ENCODE measurements at regions not wholly inside any gene's neighbourhood (a gene's known extent, or its start where the extent isn't known, plus 50 kb on each side); places are given as distances from the start of the nearest gene placed in this dataset.

- TF ChIP-seq E2F1 (CRISPR knock-in tag; IDR thresholded peaks at IDR 0.05) = peak; percentile 66
- TF ChIP-seq ZNF12 (CRISPR knock-in tag; IDR thresholded peaks at IDR 0.05) = peak; percentile 62
- TF ChIP-seq TFDP2 (CRISPR knock-in tag; IDR thresholded peaks at IDR 0.05) = peak; percentile 84
- 0 out of 2 replicates have a peak, but pooled peaks have one; percentile 49 for TF ChIP-seq REL (CRISPR knock-in tag; conservative IDR thresholded peaks at IDR 0.05)
- no peak for TF ChIP-seq PCBP1 (IDR thresholded peaks at IDR 0.05; ENCODE audit: borderline replicate concordance, low read depth, low read length)
- peak; percentile 88; the same call in 1 of the 2 replicates for TF ChIP-seq TOE1 (CRISPR knock-in tag; IDR thresholded peaks at IDR 0.05)
- TF ChIP-seq FOSL1 (CRISPR knock-in tag; IDR thresholded peaks at IDR 0.05; ENCODE audit: borderline replicate concordance) = no peak
- no peak for TF ChIP-seq RELA (CRISPR knock-in tag; IDR thresholded peaks at IDR 0.05)
- no peak for TF ChIP-seq ZNF296 (CRISPR knock-in tag; conservative IDR thresholded peaks at IDR 0.05)
- peak; percentile 94 for TF ChIP-seq MAF1 (CRISPR knock-in tag; IDR thresholded peaks at IDR 0.05; ENCODE audit: borderline replicate concordance)
- TF ChIP-seq GRHL1 (CRISPR knock-in tag; conservative IDR thresholded peaks at IDR 0.05) = no peak
- TF ChIP-seq RARG (CRISPR knock-in tag; IDR thresholded peaks at IDR 0.05; ENCODE audit: low read depth) = no peak
- no peak for TF ChIP-seq SUZ12 (IDR thresholded peaks at IDR 0.05; ENCODE audit: low read depth, low read length)
- peak; percentile 29; the same call in 1 of the 2 replicates for TF ChIP-seq HBP1 (CRISPR knock-in tag; IDR thresholded peaks at IDR 0.05; ENCODE audit: low read depth)
- 0 out of 2 replicates have a peak, but pooled peaks have one; percentile 33 for TF ChIP-seq ZNF512 (CRISPR knock-in tag; IDR thresholded peaks at IDR 0.05)
- no peak for TF ChIP-seq NR3C1 (CRISPR knock-in tag; IDR thresholded peaks at IDR 0.05)
- no peak for TF ChIP-seq SOX6 (IDR thresholded peaks at IDR 0.05)
- peak; percentile 73 for TF ChIP-seq SOX6 (CRISPR knock-in tag; IDR thresholded peaks at IDR 0.05)
- TF ChIP-seq ZC3H13 (CRISPR knock-in tag; IDR thresholded peaks at IDR 0.05) = no peak
- no peak for TF ChIP-seq IRX3 (CRISPR knock-in tag; IDR thresholded peaks at IDR 0.05; ENCODE audit: borderline replicate concordance, low read depth)
- TF ChIP-seq KLF6 (CRISPR knock-in tag; IDR thresholded peaks at IDR 0.05) = 0 out of 2 replicates have a peak, but pooled peaks have one; percentile 35
- no peak for TF ChIP-seq CENPX (CRISPR knock-in tag; IDR thresholded peaks at IDR 0.05)
- TF ChIP-seq MEIS1 (CRISPR knock-in tag; IDR thresholded peaks at IDR 0.05; ENCODE audit: borderline replicate concordance) = no peak
- TF ChIP-seq ZNF713 (CRISPR knock-in tag; IDR thresholded peaks at IDR 0.05) = peak; percentile 84; the same call in 1 of the 2 replicates
- no peak for TF ChIP-seq HMG20B (CRISPR knock-in tag; conservative IDR thresholded peaks at IDR 0.05)
Measured at GRCh38 chr6:27672113-27672799, 199.4 kb upstream of the ZNF184 start (continued).

All from HepG2 (cell line).